GM20000 (cell line): ENCODE measurements at regions not wholly inside any gene's neighbourhood (a gene's known extent, or its start where the extent isn't known, plus 50 kb on each side); places are given as distances from the start of the nearest gene placed in this dataset.

ENCODE experiments used
- DNase-seq: peaks from one replicate; pipeline ENCODE4 v3.0.0; 2012; ENCODE audit warnings: low spot score
- TF ChIP-seq, protein P1 (sequence below): IDR thresholded peaks from 2 replicates; pipeline ENCODE4 v1.5.1; 2012; ENCODE audit warnings: mild to moderate bottlenecking, control low read depth; ENCODE audit errors: extremely low read depth, missing control alignments

DNA sequence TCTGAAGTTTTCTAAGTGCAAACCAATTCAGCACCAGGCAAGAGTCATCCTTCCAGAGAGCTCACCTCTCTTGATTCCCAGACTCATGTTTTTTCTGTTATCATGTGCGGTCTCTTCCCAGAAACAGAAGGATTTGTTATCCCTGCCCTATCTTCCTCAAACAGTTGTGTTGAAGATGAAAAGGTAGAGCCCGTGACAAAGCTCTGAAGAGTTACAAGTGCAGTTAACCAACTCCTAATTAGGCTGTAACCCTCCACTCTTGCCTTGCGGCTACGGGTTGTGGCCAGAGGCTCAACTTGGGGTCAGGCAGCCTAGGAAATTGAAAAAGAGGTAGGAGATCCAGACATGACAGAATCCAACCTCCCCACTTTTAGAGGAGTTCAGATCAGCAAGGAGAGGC is 76.2 kb upstream of the CADM1 start:
- no peak for DNase-seq
- TF ChIP-seq, protein P1, sequence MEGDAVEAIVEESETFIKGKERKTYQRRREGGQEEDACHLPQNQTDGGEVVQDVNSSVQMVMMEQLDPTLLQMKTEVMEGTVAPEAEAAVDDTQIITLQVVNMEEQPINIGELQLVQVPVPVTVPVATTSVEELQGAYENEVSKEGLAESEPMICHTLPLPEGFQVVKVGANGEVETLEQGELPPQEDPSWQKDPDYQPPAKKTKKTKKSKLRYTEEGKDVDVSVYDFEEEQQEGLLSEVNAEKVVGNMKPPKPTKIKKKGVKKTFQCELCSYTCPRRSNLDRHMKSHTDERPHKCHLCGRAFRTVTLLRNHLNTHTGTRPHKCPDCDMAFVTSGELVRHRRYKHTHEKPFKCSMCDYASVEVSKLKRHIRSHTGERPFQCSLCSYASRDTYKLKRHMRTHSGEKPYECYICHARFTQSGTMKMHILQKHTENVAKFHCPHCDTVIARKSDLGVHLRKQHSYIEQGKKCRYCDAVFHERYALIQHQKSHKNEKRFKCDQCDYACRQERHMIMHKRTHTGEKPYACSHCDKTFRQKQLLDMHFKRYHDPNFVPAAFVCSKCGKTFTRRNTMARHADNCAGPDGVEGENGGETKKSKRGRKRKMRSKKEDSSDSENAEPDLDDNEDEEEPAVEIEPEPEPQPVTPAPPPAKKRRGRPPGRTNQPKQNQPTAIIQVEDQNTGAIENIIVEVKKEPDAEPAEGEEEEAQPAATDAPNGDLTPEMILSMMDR, result no peak

DNA sequence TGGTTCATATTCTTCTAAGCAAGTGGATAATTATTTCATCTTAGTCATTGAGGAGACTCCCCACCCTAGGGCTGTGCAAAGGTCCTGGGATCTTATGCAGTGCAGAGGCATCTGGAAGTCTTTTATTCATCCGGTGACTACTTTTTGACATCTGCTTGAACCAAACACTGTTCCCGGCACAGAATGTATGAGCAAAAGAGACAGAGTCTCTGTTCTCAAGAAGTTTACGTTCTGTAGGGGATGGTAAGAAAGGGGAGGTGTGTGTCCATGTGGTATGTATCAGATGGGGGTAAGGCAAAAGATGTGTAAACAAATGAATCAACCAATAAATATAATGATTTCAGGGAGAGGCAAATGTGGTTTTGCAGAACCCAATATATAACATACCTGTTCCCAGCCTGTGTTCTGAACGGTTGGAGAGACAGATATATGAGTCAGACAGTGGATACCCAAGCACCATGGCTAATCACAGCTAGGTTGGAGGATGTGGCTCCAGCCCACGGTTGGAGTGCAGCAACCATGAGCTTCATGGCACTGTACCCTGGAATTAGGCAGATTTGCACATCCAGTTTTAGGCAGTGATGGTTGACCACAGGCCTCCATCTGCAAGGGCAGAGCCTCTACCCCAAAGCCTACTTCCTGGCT is 75.1 kb upstream of the CADM1 start:
- no peak for DNase-seq
- TF ChIP-seq, protein P1, result no peak

DNA sequence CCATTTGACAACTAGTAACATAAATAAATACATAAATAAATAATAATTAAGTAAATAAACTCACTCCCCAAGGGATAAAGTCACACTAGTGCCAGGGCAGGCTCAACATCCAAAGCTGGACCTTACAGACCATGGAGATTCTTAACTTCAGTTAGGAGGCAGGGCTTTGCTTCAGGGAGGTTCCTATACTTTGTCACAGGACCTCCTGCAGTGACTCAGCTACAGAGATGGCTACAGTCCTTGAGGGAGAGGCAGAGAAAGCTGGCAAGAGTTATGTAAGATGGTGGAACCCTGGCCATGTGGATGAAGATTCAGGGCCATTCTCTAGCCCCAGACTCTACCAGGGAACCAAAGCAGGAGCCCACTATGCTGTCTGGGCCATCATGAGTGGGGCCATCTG is 74.1 kb upstream of the CADM1 start:
- no peak for DNase-seq
- TF ChIP-seq, protein P1, result no peak

DNA sequence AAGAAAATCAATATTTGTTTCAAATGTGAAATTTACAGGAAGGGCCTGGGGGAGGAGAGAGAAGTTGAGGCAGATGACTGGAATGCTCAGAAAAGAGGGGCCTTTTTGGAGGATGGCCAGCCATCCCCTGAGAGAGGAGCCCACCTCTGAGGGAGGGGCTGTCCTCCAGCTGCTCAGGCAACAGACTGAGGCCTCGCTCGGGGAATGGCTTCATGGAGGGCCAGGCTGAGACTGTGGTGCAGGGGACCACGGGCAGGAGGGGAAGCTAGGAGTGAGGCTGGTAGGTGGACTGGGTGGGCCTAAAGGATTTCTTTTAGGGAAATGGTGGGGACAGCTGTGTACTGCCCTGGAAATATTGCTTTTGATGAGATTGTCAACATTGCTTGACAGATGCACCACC is 73.5 kb upstream of the CADM1 start:
- no peak for DNase-seq
- TF ChIP-seq, protein P1, result no peak

DNA sequence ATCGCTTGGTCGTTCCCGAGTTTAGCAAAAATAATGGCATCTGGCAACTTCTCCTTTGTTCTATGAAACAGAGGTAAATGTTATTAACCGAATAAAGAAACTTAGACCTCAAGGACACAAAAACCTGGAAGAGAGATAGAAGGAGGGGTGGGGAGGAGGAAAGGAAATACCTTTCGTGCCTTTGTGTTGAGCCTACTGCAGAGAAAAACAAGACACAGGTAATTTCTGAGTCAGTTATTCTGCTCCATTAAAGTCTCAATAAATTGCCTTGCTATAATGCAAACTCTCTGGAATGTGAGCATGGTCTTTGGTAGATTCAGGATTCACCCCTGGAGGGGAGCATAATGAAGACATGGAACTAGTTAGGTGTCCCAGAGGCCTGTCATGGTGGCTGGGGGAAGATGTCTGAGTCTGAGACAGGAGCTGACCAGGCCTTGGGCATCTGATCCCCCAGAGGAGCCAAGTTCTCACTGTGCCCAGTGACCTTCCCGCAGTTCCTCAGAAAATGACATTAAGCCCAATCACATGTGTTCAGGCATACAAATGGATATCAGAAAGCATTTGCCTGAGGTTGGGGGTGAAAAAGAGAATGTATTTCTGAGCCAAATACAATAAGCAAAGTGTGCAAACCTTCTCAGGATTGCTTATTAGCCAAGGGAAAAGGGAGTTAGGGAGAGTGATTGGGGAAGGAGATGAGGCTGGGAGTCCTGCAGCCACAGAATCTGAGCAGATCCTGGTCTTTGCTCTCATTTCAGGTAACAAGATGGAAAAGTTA is 72.6 kb upstream of the CADM1 start:
- TF ChIP-seq, protein P1, result no peak
- no peak for DNase-seq

DNA sequence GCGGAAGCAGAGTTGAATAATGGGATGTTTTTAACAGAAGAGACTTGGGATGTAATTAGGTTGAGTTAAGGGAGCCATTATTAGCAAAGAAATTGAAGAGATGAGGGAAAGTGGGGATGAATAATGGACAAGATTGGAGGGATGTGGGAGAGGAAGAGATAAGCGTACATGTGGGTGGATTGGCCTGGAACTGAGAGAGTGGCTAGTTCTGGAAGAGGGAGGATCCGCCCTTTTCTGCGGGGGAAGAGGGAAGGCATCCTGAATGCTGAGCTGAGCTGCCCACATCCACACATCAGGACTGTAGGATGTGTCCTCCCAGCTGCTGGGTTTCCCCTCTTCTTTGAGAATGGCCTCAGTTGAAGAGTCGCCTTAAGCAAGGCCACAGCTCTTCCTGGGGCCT is 68.3 kb upstream of the CADM1 start:
- DNase-seq, result no peak
- TF ChIP-seq, protein P1, result no peak

DNA sequence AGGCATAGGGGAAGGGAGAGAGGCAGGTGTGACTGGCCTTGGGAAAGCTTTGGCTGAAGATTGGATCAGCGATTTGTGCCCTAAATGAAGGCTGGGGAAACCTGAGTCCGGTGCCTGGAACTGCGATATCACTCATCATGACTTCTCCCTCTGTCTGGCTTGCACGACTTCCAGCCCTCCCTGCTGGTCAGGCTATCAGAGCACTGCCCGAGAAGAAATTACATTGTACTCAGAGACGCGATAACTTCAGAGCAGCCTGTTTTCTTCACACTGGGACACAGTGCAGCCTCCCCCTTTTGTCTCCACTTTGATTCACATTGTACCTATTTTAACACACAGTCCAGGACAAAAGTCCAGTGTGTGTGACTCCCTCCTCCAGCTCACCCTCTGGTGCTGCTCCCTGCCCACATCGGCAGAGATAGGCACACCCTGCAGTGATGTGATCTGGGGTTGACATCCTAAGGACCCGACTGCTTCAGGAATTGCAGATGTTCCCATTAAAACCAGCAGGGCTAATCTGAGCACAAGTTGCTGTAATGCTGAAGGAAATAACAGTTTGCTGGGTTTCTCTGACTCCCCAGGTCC is 62.1 kb upstream of the CADM1 start:
- DNase-seq, result no peak
- TF ChIP-seq, protein P1, result no peak
